ENCODE measurements at regions not wholly inside any gene's neighbourhood (a gene's known extent, or its start where the extent isn't known, plus 50 kb on each side); places are given as distances from the start of the nearest gene placed in this dataset.

GRCh38 chr12:89051065-89051677, 301.1 kb downstream of the DUSP6 start:
- no peak for DNase-seq
- no peaks in the 10 kb centered on the region for H3K4me1 ChIP-seq
- H3K27me3 ChIP-seq: no peaks in the 10 kb centered on the region
- no peak for TF ChIP-seq POLR2A (IDR thresholded peaks at IDR 0.05)
- peak; percentile 71 to 82 (median 82) for TF ChIP-seq CTCF (IDR thresholded peaks at IDR 0.05)
- H3K9me3 ChIP-seq: no peaks in the 10 kb centered on the region
- no peak overlapping the region for H3K4me3 ChIP-seq
- no peaks in the 10 kb centered on the region for H3K36me3 ChIP-seq
- no peak overlapping the region for H3K27ac ChIP-seq
- intact Hi-C loops (cut with DNase I; ENCODE audit: low total_unique reads): no loop called here

GRCh38 chr12:89047856-89048418, 304.4 kb downstream of the DUSP6 start:
- no peaks in the 10 kb centered on the region for H3K4me1 ChIP-seq
- H3K27ac ChIP-seq: no peak overlapping the region
- H3K9me3 ChIP-seq: no peaks in the 10 kb centered on the region
- no peaks in the 10 kb centered on the region for H3K36me3 ChIP-seq
- no peak for DNase-seq
- no peak overlapping the region for H3K4me3 ChIP-seq
- H3K27me3 ChIP-seq: no peaks in the 10 kb centered on the region
- intact Hi-C loops (cut with DNase I; ENCODE audit: low total_unique reads): no loop called here
- TF ChIP-seq POLR2A (IDR thresholded peaks at IDR 0.05) (no peak), CTCF (IDR thresholded peaks at IDR 0.05) (no peak)

- intact Hi-C loops (cut with DNase I; ENCODE audit: low total_unique reads): no loop called here
Observed at GRCh38 chr12:89041078-89041477, 311.2 kb downstream of the DUSP6 start.

GRCh38 chr12:89040146-89040964, 311.9 kb downstream of the DUSP6 start:
- Histone ChIP-seq H3K4me1 (no peaks in the 10 kb centered on the region), H3K9me3 (no peaks in the 10 kb centered on the region), H3K27me3 (no peaks in the 10 kb centered on the region), H3K4me3 (no peak overlapping the region), H3K36me3 (no peaks in the 10 kb centered on the region), H3K27ac (no peak overlapping the region)
- DNase-seq: no peak
- TF ChIP-seq POLR2A (IDR thresholded peaks at IDR 0.05): no peak
- TF ChIP-seq CTCF (IDR thresholded peaks at IDR 0.05): no peak
- intact Hi-C loops (cut with DNase I; ENCODE audit: low total_unique reads): no loop called here

More at GRCh38 chr12:89041078-89041477, 311.2 kb downstream of the DUSP6 start:
- TF ChIP-seq POLR2A (IDR thresholded peaks at IDR 0.05) (no peak), CTCF (IDR thresholded peaks at IDR 0.05) (no peak)
- no peak for DNase-seq
- no peak overlapping the region for H3K27ac ChIP-seq
- no peaks in the 10 kb centered on the region for H3K4me1 ChIP-seq
- H3K36me3 ChIP-seq: no peaks in the 10 kb centered on the region
- no peaks in the 10 kb centered on the region for H3K27me3 ChIP-seq
- H3K4me3 ChIP-seq: no peak overlapping the region
- H3K9me3 ChIP-seq: no peaks in the 10 kb centered on the region
